ENCODE measurements at regions not wholly inside any gene's neighbourhood (a gene's known extent, or its start where the extent isn't known, plus 50 kb on each side); places are given as distances from the start of the nearest gene placed in this dataset.

DNA sequence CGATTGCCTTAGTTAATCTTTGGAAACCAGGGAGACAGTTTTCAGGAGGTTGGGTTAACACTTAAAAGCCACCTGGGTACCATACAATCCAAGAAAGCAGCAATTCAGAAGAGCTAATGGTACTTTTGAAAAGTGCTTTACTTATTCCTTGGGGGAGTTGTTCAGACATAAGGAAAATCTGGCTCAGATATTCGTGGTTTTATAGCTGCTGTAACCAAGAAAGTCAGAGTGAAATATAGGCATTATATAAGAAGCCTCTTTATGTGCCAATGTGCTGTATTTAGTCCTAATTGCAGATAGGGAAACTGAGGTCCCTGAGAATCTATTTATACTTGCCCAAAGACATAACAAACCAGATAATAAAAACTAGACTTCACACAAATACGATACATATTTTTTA lies 387.5 kb downstream of the COG6 start:
- H3K4me1 Mint-ChIP-seq (ENCODE audit: unreplicated experiment): no peaks in the 10 kb centered on the region
- no peak overlapping the region for H3K4me3 Mint-ChIP-seq (ENCODE audit: unreplicated experiment)
- H3K27ac Mint-ChIP-seq (ENCODE audit: unreplicated experiment): no peak overlapping the region
- TF ChIP-seq, protein P1, sequence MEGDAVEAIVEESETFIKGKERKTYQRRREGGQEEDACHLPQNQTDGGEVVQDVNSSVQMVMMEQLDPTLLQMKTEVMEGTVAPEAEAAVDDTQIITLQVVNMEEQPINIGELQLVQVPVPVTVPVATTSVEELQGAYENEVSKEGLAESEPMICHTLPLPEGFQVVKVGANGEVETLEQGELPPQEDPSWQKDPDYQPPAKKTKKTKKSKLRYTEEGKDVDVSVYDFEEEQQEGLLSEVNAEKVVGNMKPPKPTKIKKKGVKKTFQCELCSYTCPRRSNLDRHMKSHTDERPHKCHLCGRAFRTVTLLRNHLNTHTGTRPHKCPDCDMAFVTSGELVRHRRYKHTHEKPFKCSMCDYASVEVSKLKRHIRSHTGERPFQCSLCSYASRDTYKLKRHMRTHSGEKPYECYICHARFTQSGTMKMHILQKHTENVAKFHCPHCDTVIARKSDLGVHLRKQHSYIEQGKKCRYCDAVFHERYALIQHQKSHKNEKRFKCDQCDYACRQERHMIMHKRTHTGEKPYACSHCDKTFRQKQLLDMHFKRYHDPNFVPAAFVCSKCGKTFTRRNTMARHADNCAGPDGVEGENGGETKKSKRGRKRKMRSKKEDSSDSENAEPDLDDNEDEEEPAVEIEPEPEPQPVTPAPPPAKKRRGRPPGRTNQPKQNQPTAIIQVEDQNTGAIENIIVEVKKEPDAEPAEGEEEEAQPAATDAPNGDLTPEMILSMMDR (IDR thresholded peaks at IDR 0.05): no peak
- H3K27me3 Mint-ChIP-seq (ENCODE audit: unreplicated experiment): peaks cover 35% of the 10 kb centered on the region
- H3K9me3 Mint-ChIP-seq (ENCODE audit: unreplicated experiment): peaks cover 4% of the 10 kb centered on the region
- H3K36me3 Mint-ChIP-seq (ENCODE audit: unreplicated experiment): no peaks in the 10 kb centered on the region
- no peak for DNase-seq (ENCODE audit: extremely low spot score, unreplicated experiment)

DNA sequence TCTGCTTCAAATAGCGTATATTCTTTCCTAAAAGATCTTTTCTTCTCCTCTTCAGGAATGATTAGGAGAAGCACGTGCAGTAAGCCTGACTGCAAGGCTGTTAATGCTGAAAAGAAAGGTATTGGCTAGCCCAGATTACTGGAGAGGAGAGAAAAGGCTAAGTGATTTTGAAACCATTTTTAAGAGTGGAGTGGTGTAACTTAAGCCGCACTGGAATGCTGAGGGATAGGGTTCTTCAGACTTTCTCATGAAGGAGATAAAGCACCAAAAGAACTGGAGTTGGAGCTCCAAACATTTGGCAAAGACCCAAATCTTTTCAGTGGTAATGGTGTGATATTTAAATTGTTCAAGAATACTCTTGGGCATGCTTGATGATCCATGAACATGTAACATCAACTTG lies 388.3 kb downstream of the COG6 start:
- no peak for DNase-seq (ENCODE audit: extremely low spot score, unreplicated experiment)
- H3K36me3 Mint-ChIP-seq (ENCODE audit: unreplicated experiment): no peaks in the 10 kb centered on the region
- TF ChIP-seq, protein P1 (IDR thresholded peaks at IDR 0.05): no peak
- H3K4me1 Mint-ChIP-seq (ENCODE audit: unreplicated experiment): no peaks in the 10 kb centered on the region
- peaks cover 36% of the 10 kb centered on the region for H3K27me3 Mint-ChIP-seq (ENCODE audit: unreplicated experiment)
- H3K27ac Mint-ChIP-seq (ENCODE audit: unreplicated experiment): no peak overlapping the region
- no peak overlapping the region for H3K4me3 Mint-ChIP-seq (ENCODE audit: unreplicated experiment)
- H3K9me3 Mint-ChIP-seq (ENCODE audit: unreplicated experiment): peaks cover 4% of the 10 kb centered on the region

DNA sequence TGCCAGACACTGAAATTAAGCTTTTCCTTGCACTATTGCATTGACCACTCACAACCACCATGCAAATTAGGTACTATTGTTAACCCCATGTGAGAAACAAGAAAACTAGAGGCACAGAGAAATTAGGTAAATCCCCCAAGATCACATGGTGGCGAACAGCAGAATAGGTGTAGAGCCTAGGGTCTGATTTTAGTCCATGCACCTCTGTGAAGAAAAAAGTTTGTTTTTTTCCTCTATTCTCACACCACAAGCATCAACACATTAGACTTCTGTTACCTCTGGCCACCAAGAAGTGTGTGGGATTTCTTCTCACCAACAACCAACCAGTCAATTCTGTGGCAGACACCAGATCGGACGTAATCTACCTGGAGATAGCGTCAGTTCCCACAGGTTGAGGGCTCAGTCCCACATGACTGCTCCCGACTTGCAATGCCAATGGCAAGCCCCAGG lies 391.9 kb downstream of the COG6 start:
- TF ChIP-seq, protein P1 (IDR thresholded peaks at IDR 0.05): no peak
- no peaks in the 10 kb centered on the region for H3K36me3 Mint-ChIP-seq (ENCODE audit: unreplicated experiment)
- no peak for DNase-seq (ENCODE audit: extremely low spot score, unreplicated experiment)
- H3K27ac Mint-ChIP-seq (ENCODE audit: unreplicated experiment): no peak overlapping the region
- H3K4me1 Mint-ChIP-seq (ENCODE audit: unreplicated experiment): no peaks in the 10 kb centered on the region
- H3K4me3 Mint-ChIP-seq (ENCODE audit: unreplicated experiment): no peak overlapping the region
- H3K27me3 Mint-ChIP-seq (ENCODE audit: unreplicated experiment): peaks cover 38% of the 10 kb centered on the region
- no peaks in the 10 kb centered on the region for H3K9me3 Mint-ChIP-seq (ENCODE audit: unreplicated experiment)

- TF ChIP-seq, protein P1 (IDR thresholded peaks at IDR 0.05): no peak
- H3K36me3 Mint-ChIP-seq (ENCODE audit: unreplicated experiment): no peaks in the 10 kb centered on the region
- H3K9me3 Mint-ChIP-seq (ENCODE audit: unreplicated experiment): no peaks in the 10 kb centered on the region
Observed at GRCh38 chr13:40048551-40048950, 393.1 kb downstream of the COG6 start.

GRCh38 chr13:40052954-40053353 lies 397.5 kb downstream of the COG6 start:
- H3K4me1 Mint-ChIP-seq (ENCODE audit: unreplicated experiment): peaks cover 3% of the 10 kb centered on the region
- no peaks in the 10 kb centered on the region for H3K36me3 Mint-ChIP-seq (ENCODE audit: unreplicated experiment)
- no peak overlapping the region for H3K27ac Mint-ChIP-seq (ENCODE audit: unreplicated experiment)
- peaks cover 8% of the 10 kb centered on the region for H3K27me3 Mint-ChIP-seq (ENCODE audit: unreplicated experiment)
- no peak overlapping the region for H3K4me3 Mint-ChIP-seq (ENCODE audit: unreplicated experiment)
- TF ChIP-seq, protein P1 (IDR thresholded peaks at IDR 0.05): no peak
- no peak for DNase-seq (ENCODE audit: extremely low spot score, unreplicated experiment)
- no peaks in the 10 kb centered on the region for H3K9me3 Mint-ChIP-seq (ENCODE audit: unreplicated experiment)

More at GRCh38 chr13:40048551-40048950, 393.1 kb downstream of the COG6 start:
- no peak for DNase-seq (ENCODE audit: extremely low spot score, unreplicated experiment)
- H3K4me1 Mint-ChIP-seq (ENCODE audit: unreplicated experiment): no peaks in the 10 kb centered on the region
- no peak overlapping the region for H3K27ac Mint-ChIP-seq (ENCODE audit: unreplicated experiment)
- H3K27me3 Mint-ChIP-seq (ENCODE audit: unreplicated experiment): peaks cover 29% of the 10 kb centered on the region
- no peak overlapping the region for H3K4me3 Mint-ChIP-seq (ENCODE audit: unreplicated experiment)
